ENCODE measurements at regions not wholly inside any gene's neighbourhood (a gene's known extent, or its start where the extent isn't known, plus 50 kb on each side); places are given as distances from the start of the nearest gene placed in this dataset.

GRCh38 chr5:168120401-168121137 lies 170.9 kb upstream of the WWC1 start:
- no peak overlapping the region for H3K9ac ChIP-seq (ENCODE audit: low read length)

GRCh38 chr5:168121138-168121494 lies 170.3 kb upstream of the WWC1 start:
- Histone ChIP-seq H4K8ac (ENCODE audit: low read length) (no peak overlapping the region), H3K4me3 (ENCODE audit: insufficient read depth in 1 of 2, low read depth in 1 of 2, low read length in 2 of 2) (no peak overlapping the region), H2BK120ac (ENCODE audit: low read depth, low read length) (no peak overlapping the region), H3K27me3 (ENCODE audit: control insufficient read depth in 1 of 2, insufficient read depth in 1 of 2, low read length in 2 of 2) (peaks cover 0 to 15% of the 10 kb centered on the region in 2 experiments), H2AK5ac (ENCODE audit: low read length, severe bottlenecking) (no peak overlapping the region), H3K14ac (ENCODE audit: low read length in 2 of 2) (no peak overlapping the region), H3K4ac (ENCODE audit: low read depth in 1 of 2, low read length in 2 of 2) (no peak overlapping the region), H3K23ac (ENCODE audit: low read length in 2 of 2) (no peak overlapping the region), H3K4me2 (ENCODE audit: low read length, poor library complexity, severe bottlenecking) (no peak overlapping the region), H3K79me1 (replicated peaks; ENCODE audit: low read length, poor library complexity, severe bottlenecking) (no peaks in the 10 kb centered on the region), H3K9me3 (ENCODE audit: control insufficient read depth, low read length) (no peaks in the 10 kb centered on the region), H2BK5ac (ENCODE audit: low read depth, low read length, poor library complexity, severe bottlenecking) (no peak overlapping the region), H3K27ac (ENCODE audit: low read length, poor library complexity, severe bottlenecking) (no peak overlapping the region), H3K36me3 (ENCODE audit: control insufficient read depth in 1 of 2, insufficient read depth in 2 of 2, low read depth in 1 of 2, low read length in 2 of 2) (peaks cover 0 to 16% of the 10 kb centered on the region in 2 experiments), H2AFZ (ENCODE audit: low read depth, low read length) (no peak overlapping the region), H2BK15ac (ENCODE audit: low read depth, poor library complexity, severe bottlenecking) (no peak overlapping the region), H3K18ac (ENCODE audit: low read depth in 1 of 2, low read length in 2 of 2) (no peak overlapping the region), H4K91ac (ENCODE audit: low read length) (no peak overlapping the region), H3K9ac (ENCODE audit: low read length) (no peak overlapping the region), H2BK12ac (ENCODE audit: low read length in 2 of 2) (no peak overlapping the region), H3K4me1 (ENCODE audit: control insufficient read depth, insufficient read depth, low read depth, low read length) (peaks cover 1% of the 10 kb centered on the region)
- 96% methylated on average over 4 of the region's 4 CpGs for WGBS
- DNase-seq, result no peak

More at GRCh38 chr5:168120401-168121137, 170.9 kb upstream of the WWC1 start:
- H4K91ac ChIP-seq (ENCODE audit: low read length), result no peak overlapping the region
- no peak overlapping the region for H4K8ac ChIP-seq (ENCODE audit: low read length)
- no peak for DNase-seq
- H3K18ac ChIP-seq (ENCODE audit: low read depth in 1 of 2, low read length in 2 of 2), result no peak overlapping the region
- no peak overlapping the region for H3K23ac ChIP-seq (ENCODE audit: low read length in 2 of 2)
- no peaks in the 10 kb centered on the region for H3K9me3 ChIP-seq (ENCODE audit: control insufficient read depth, low read length)
- no peak overlapping the region for H2AFZ ChIP-seq (ENCODE audit: low read depth, low read length)
- H3K79me1 ChIP-seq (replicated peaks; ENCODE audit: low read length, poor library complexity, severe bottlenecking), result no peaks in the 10 kb centered on the region
- H2BK12ac ChIP-seq (ENCODE audit: low read length in 2 of 2), result no peak overlapping the region
- H2BK120ac ChIP-seq (ENCODE audit: low read depth, low read length), result no peak overlapping the region
- H3K27ac ChIP-seq (ENCODE audit: low read length, poor library complexity, severe bottlenecking), result no peak overlapping the region
- no peak overlapping the region for H2BK15ac ChIP-seq (ENCODE audit: low read depth, poor library complexity, severe bottlenecking)
- 74% methylated on average over 10 of the region's 10 CpGs for WGBS
- H3K27me3 ChIP-seq (ENCODE audit: control insufficient read depth in 1 of 2, insufficient read depth in 1 of 2, low read length in 2 of 2), result peaks cover 0 to 20% of the 10 kb centered on the region in 2 experiments
- H3K4me3 ChIP-seq (ENCODE audit: insufficient read depth in 1 of 2, low read depth in 1 of 2, low read length in 2 of 2), result no peak overlapping the region
- no peak overlapping the region for H3K4me2 ChIP-seq (ENCODE audit: low read length, poor library complexity, severe bottlenecking)
- no peak overlapping the region for H2BK5ac ChIP-seq (ENCODE audit: low read depth, low read length, poor library complexity, severe bottlenecking)
- peaks cover 0 to 12% of the 10 kb centered on the region in 2 experiments for H3K36me3 ChIP-seq (ENCODE audit: control insufficient read depth in 1 of 2, insufficient read depth in 2 of 2, low read depth in 1 of 2, low read length in 2 of 2)
- no peaks in the 10 kb centered on the region for H3K4me1 ChIP-seq (ENCODE audit: control insufficient read depth, insufficient read depth, low read depth, low read length)
- no peak overlapping the region for H3K4ac ChIP-seq (ENCODE audit: low read depth in 1 of 2, low read length in 2 of 2)
- H3K14ac ChIP-seq (ENCODE audit: low read length in 2 of 2), result no peak overlapping the region
- no peak overlapping the region for H2AK5ac ChIP-seq (ENCODE audit: low read length, severe bottlenecking)

GRCh38 chr5:168123631-168124528 lies 167.6 kb upstream of the WWC1 start:
- Histone ChIP-seq H4K8ac (ENCODE audit: low read length) (no peak overlapping the region), H3K4me2 (ENCODE audit: low read length, poor library complexity, severe bottlenecking) (no peak overlapping the region), H4K91ac (ENCODE audit: low read length) (no peak overlapping the region), H3K9ac (ENCODE audit: low read length) (no peak overlapping the region), H3K18ac (ENCODE audit: low read depth in 1 of 2, low read length in 2 of 2) (no peak overlapping the region), H3K14ac (ENCODE audit: low read length in 2 of 2) (no peak overlapping the region), H3K79me1 (replicated peaks; ENCODE audit: low read length, poor library complexity, severe bottlenecking) (no peaks in the 10 kb centered on the region), H3K23ac (ENCODE audit: low read length in 2 of 2) (no peak overlapping the region), H3K9me3 (ENCODE audit: control insufficient read depth, low read length) (no peaks in the 10 kb centered on the region), H2AK5ac (ENCODE audit: low read length, severe bottlenecking) (no peak overlapping the region), H3K36me3 (ENCODE audit: control insufficient read depth in 1 of 2, insufficient read depth in 2 of 2, low read depth in 1 of 2, low read length in 2 of 2) (peaks cover 0 to 31% of the 10 kb centered on the region in 2 experiments), H2BK15ac (ENCODE audit: low read depth, poor library complexity, severe bottlenecking) (no peak overlapping the region), H3K27ac (ENCODE audit: low read length, poor library complexity, severe bottlenecking) (no peak overlapping the region), H3K4me1 (ENCODE audit: control insufficient read depth, insufficient read depth, low read depth, low read length) (peaks cover 1% of the 10 kb centered on the region), H2BK120ac (ENCODE audit: low read depth, low read length) (no peak overlapping the region), H2AFZ (ENCODE audit: low read depth, low read length) (no peak overlapping the region), H3K4me3 (ENCODE audit: insufficient read depth in 1 of 2, low read depth in 1 of 2, low read length in 2 of 2) (no peak overlapping the region), H3K4ac (ENCODE audit: low read depth in 1 of 2, low read length in 2 of 2) (no peak overlapping the region), H3K27me3 (ENCODE audit: control insufficient read depth in 1 of 2, insufficient read depth in 1 of 2, low read length in 2 of 2) (peaks cover 0 to 16% of the 10 kb centered on the region in 2 experiments), H2BK5ac (ENCODE audit: low read depth, low read length, poor library complexity, severe bottlenecking) (no peak overlapping the region), H2BK12ac (ENCODE audit: low read length in 2 of 2) (no peak overlapping the region)
- WGBS, result 95% methylated on average over 5 of the region's 8 CpGs
- DNase-seq, result no peak
